Psoas muscle (tissue), 7 donors: ENCODE measurements at regions not wholly inside any gene's neighbourhood (a gene's known extent, or its start where the extent isn't known, plus 50 kb on each side); places are given as distances from the start of the nearest gene placed in this dataset.
A peak's percentile ranks its signal among the peaks of the same experiment; 100 is the strongest.

Source experiments
- ATAC-seq, 4 donors: fragments of 200-7000 bp; cut with Tn5 transposase; one replicate each; pipeline ENCODE4 v1.9.1; 2020; ENCODE audit warnings: moderate library complexity in 3 of 4, mild to moderate bottlenecking in 2 of 4
- DNase-seq, 2 donors: peaks; one replicate each; pipeline ENCODE4 v3.0.0-alpha.2; 2020
- H3K27ac ChIP-seq: fragments of 200-600 bp; one replicate; pipeline ENCODE4 v1.8.0; 2022
- H3K27me3 ChIP-seq, 3 donors: fragments of 200-600 bp in 1 of 3; one replicate each; pipeline versions ENCODE4 v1.6.1 to v1.8.0; 2013 to 2022; ENCODE audit warnings: low read length in 2 of 3, mild to moderate bottlenecking in 2 of 3, moderate library complexity in 1 of 3; ENCODE audit not compliant: insufficient read depth in 3 of 3
- H3K36me3 ChIP-seq, 2 donors: fragments of 200-600 bp in 1 of 2; one replicate each; pipeline versions ENCODE4 v1.6.1 to v1.8.0; 2013 to 2022; ENCODE audit warnings: low read depth in 1 of 2, mild to moderate bottlenecking in 1 of 2, moderate library complexity in 1 of 2; ENCODE audit not compliant: insufficient read depth in 1 of 2
- H3K4me1 ChIP-seq: fragments of 200-600 bp; one replicate; pipeline ENCODE4 v1.8.0; 2022
- H3K4me3 ChIP-seq: fragments of 200-600 bp; one replicate; pipeline ENCODE4 v1.8.0; 2022; ENCODE audit warnings: mild to moderate bottlenecking
- H3K9me3 ChIP-seq: fragments of 200-600 bp; one replicate; pipeline ENCODE4 v1.8.0; 2022
- WGBS, 3 donors: extraction: QIAGEN DNeasy Blood & Tissue Kit; methylation state at CpG; one replicate each; pipeline versions ENCODE4 v1.1.6 to v1.1.7; 2013; 5-methylcytosine and 5-hydroxymethylcytosine counted together
- intact Hi-C, 2 donors: fragments of 100-400 bp; cut with DNase I; formaldehyde crosslinking; loops; one replicate each; pipeline versions ENCODE4 v1.11.0 to v1.14.2; 2022
- TF ChIP-seq, protein P1 (sequence below): fragments of 200-600 bp; IDR thresholded peaks from one replicate; pipeline ENCODE4 v1.8.0; 2022; ENCODE audit warnings: antibody characterized with exemption
- donor health status: healthy with polysubstance abuse.
- donor health status: DM: no; HTN: no; CAD: no; lungs with moderate emphysema.
- donor health status: Bipolar disorder and iron deficiency.
- donor health status: healthy.
- donor health status: DM: yes; HTN: yes; CAD: no.
- donor health status: DM: no; HTN: no; CAD: no.
- donor health status: DM: yes; HTN: yes; CAD: no.

- no peak for DNase-seq
- Histone ChIP-seq H3K36me3 (no peaks in the 10 kb centered on the region), H3K9me3 (no peaks in the 10 kb centered on the region), H3K4me1 (no peaks in the 10 kb centered on the region), H3K27ac (no peak overlapping the region), H3K27me3 (no peaks in the 10 kb centered on the region), H3K4me3 (no peak overlapping the region)
- 42 to 60% (median 50%) methylated on average over 3 of the region's 3 CpGs for WGBS, 3 donors
- intact Hi-C loops = loop anchor here in 1 of 2 donors (10.0 kb wide), 2 partner anchors 1379 to 1539 kb away; no protein-coding TSS in a partner anchor
- TF ChIP-seq, protein P1, sequence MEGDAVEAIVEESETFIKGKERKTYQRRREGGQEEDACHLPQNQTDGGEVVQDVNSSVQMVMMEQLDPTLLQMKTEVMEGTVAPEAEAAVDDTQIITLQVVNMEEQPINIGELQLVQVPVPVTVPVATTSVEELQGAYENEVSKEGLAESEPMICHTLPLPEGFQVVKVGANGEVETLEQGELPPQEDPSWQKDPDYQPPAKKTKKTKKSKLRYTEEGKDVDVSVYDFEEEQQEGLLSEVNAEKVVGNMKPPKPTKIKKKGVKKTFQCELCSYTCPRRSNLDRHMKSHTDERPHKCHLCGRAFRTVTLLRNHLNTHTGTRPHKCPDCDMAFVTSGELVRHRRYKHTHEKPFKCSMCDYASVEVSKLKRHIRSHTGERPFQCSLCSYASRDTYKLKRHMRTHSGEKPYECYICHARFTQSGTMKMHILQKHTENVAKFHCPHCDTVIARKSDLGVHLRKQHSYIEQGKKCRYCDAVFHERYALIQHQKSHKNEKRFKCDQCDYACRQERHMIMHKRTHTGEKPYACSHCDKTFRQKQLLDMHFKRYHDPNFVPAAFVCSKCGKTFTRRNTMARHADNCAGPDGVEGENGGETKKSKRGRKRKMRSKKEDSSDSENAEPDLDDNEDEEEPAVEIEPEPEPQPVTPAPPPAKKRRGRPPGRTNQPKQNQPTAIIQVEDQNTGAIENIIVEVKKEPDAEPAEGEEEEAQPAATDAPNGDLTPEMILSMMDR = peak; percentile 21
- ATAC-seq = peak in 1 of 4 donors; percentile 45
Observed at GRCh38 chr1:163535807-163536206, 214.1 kb downstream of the NUF2 start.

GRCh38 chr1:163537809-163538208, 216.1 kb downstream of the NUF2 start:
- intact Hi-C loops = loop anchor here in 1 of 2 donors (10.0 kb wide), 2 partner anchors 1377 to 1537 kb away; no protein-coding TSS in a partner anchor
- DNase-seq = no peak
- TF ChIP-seq, protein P1 = no peak
- Histone ChIP-seq H3K27ac (no peak overlapping the region), H3K4me1 (no peaks in the 10 kb centered on the region), H3K27me3 (no peaks in the 10 kb centered on the region), H3K36me3 (no peaks in the 10 kb centered on the region), H3K4me3 (no peak overlapping the region), H3K9me3 (no peaks in the 10 kb centered on the region)
- WGBS, 3 donors = 76 to 89% (median 83%) methylated on average over 1 of the region's 1 CpG
- ATAC-seq = no peak

DNA sequence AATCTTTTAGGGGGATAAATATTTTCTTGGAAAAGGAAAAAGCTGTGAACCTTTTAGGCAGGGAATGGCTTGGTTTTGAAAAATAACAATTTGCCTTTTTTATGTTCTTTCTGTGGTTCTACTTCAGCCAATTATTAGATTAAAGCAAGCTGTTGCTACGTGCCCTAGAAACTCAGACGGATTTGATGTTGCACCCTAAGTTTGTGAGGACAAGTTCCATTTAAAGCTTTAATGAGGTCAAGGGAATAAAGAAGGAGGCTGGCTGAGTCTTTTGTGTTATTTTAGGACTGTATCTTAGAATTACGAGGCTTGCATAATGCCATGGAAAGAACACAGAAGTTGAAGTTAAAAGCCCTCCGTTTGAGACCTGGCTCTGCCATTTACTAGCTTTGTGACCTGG, 216.9 kb downstream of the NUF2 start:
- H3K36me3 ChIP-seq = no peaks in the 10 kb centered on the region
- no peaks in the 10 kb centered on the region for H3K4me1 ChIP-seq
- TF ChIP-seq, protein P1 = no peak
- no peaks in the 10 kb centered on the region for H3K9me3 ChIP-seq
- DNase-seq (no peak), ATAC-seq (no peak)
- no peaks in the 10 kb centered on the region for H3K27me3 ChIP-seq
- no peak overlapping the region for H3K27ac ChIP-seq
- H3K4me3 ChIP-seq = no peak overlapping the region
- 20 to 28% (median 20%) methylated on average over 4 of the region's 4 CpGs for WGBS, 3 donors
- intact Hi-C loops = loop anchor here in 1 of 2 donors (10.0 kb wide), 2 partner anchors 1376 to 1536 kb away; no protein-coding TSS in a partner anchor

DNA sequence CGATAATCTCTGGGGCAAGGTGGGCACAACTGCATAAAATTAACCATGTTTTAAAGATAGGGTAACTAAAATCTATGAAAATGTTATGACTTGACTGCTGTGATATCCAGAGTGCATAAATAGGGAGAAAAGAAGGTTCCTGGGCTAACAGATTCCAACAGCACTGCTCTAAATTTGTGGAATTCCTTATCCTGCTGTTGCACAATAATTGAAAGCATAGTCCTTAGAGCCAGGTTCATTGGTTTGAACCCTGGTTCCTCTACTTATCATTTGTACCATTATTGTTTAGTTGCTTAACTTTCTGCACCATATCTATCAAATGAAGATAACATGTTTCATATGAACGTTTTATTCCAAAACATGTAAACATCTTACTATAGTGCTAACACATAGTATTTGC, 219.0 kb downstream of the NUF2 start:
- Histone ChIP-seq H3K27ac (no peak overlapping the region), H3K9me3 (no peaks in the 10 kb centered on the region), H3K27me3 (no peaks in the 10 kb centered on the region), H3K36me3 (no peaks in the 10 kb centered on the region), H3K4me3 (no peak overlapping the region), H3K4me1 (no peaks in the 10 kb centered on the region)
- intact Hi-C loops = no loop called here
- 82 to 90% (median 86%) methylated on average over 2 of the region's 2 CpGs for WGBS, 3 donors
- TF ChIP-seq, protein P1 = no peak
- no peak for ATAC-seq
- no peak for DNase-seq

DNA sequence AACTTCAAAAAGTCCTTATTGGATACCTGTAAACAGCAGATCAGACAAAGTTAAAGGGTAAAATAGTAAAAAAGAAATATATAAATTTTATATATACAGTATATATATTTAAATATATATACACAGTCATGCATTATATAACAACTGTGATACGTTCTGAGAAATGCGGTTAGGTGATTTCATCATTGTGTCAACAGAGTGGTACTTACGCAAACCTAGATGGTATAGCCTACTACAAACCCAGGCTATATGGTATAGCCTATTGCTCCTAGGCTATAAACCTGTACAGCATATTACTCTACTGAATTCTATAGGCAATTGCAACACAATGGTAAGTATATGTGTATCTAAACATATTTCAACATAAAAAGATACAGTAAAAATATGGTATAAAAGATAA, 222.7 kb downstream of the NUF2 start:
- TF ChIP-seq, protein P1 = no peak
- Histone ChIP-seq H3K4me1 (no peaks in the 10 kb centered on the region), H3K27ac (no peak overlapping the region), H3K4me3 (no peak overlapping the region), H3K36me3 (no peaks in the 10 kb centered on the region), H3K27me3 (no peaks in the 10 kb centered on the region), H3K9me3 (no peaks in the 10 kb centered on the region)
- WGBS, 3 donors = 93 to 95% (median 94%) methylated on average over 3 of the region's 3 CpGs
- intact Hi-C loops = no loop called here
- ATAC-seq (no peak), DNase-seq (no peak)
